Heart left ventricle (tissue), 13 donors: ENCODE measurements at regions not wholly inside any gene's neighbourhood (a gene's known extent, or its start where the extent isn't known, plus 50 kb on each side); places are given as distances from the start of the nearest gene placed in this dataset.

Experiments
- POLR2A ChIP-seq, 2 donors: fragments of 450-650 bp; IDR thresholded peaks; one replicate each; pipeline ENCODE4 v1.6.1; 2017; ENCODE audit warnings: antibody characterized with exemption in 2 of 2, mild to moderate bottlenecking in 2 of 2, moderate library complexity in 2 of 2
- TF ChIP-seq, protein P1 (sequence below), 12 donors: fragments of 200-600 bp; sonication (generic) in 4 of 12; IDR thresholded peaks; one replicate each; pipeline versions ENCODE4 v1.5.0 to v1.8.0; 2018 to 2022; ENCODE audit warnings: antibody characterized with exemption in 12 of 12, mild to moderate bottlenecking in 5 of 12
- donor health status: ischemic (EF 13 %, LVEDD 7.1; RV severe dilation, severe dysfunction).
- donor health status: DM: no; HTN: yes; CAD: no.
- donor health status: DM: no; HTN: no; CAD: no.
- donor health status: ischemic (EF 25% LVEDD 6.9; RV normal size, moderate dysfunction).
- donor health status: ischemic (EF 25% LVEDD 5.7; RV mildly dilated, moderate dysfunction).
- donor health status: ischemic (EF 35%, LVEDD 5.7; RV mildly dilated, moderate dysfunction).
- donor health status: nonischemic (EF 11% LVEDD 7.7; RV severe dilation, severe dysfunction).
- donor health status: DM: yes; HTN: yes; CAD: no.
- donor health status: PGD.
- donor health status: ischemic (EF 29% LVEDD 5.4; RV normal size, mild dysfunction).
- donor health status: nonischemic (EF 23%, LVEDD 6.1; RV moderate dilation, normal function).

DNA sequence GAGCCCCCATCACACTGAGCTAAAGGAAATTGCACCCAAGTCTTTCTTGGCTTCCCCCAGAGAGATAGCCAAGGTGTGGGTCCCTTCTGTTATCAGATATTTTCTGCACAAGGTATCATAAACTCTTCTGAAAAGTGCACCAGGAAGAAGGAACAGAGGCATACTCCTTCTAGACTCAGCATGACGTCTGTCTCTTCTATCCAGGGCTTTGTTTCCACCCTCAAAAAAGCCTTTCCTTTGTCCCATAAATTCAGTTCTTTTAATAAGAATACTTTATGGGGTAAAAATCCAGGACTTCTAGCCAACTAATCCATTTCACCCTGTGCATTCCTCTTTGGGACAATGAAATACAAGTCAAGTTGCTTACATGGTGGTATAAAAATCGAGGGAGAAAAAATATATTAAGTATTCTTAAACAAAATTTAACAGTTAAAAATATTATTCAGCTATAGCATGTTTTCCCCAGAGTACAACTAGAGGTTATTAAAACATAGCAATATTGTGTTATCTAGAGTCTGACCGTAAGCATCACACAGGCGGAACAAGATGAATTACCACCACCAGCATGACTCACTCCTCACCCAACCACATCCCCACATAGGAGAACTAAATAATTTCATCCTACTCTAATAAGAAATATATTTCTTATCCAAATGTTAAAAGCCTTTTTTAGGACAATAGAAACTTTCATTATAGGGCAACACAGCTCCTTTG is 79.9 kb upstream of the GPC6 start:
- TF ChIP-seq, protein P1, sequence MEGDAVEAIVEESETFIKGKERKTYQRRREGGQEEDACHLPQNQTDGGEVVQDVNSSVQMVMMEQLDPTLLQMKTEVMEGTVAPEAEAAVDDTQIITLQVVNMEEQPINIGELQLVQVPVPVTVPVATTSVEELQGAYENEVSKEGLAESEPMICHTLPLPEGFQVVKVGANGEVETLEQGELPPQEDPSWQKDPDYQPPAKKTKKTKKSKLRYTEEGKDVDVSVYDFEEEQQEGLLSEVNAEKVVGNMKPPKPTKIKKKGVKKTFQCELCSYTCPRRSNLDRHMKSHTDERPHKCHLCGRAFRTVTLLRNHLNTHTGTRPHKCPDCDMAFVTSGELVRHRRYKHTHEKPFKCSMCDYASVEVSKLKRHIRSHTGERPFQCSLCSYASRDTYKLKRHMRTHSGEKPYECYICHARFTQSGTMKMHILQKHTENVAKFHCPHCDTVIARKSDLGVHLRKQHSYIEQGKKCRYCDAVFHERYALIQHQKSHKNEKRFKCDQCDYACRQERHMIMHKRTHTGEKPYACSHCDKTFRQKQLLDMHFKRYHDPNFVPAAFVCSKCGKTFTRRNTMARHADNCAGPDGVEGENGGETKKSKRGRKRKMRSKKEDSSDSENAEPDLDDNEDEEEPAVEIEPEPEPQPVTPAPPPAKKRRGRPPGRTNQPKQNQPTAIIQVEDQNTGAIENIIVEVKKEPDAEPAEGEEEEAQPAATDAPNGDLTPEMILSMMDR (IDR thresholded peaks at IDR 0.05): no peak
- TF ChIP-seq POLR2A (IDR thresholded peaks at IDR 0.05): no peak
